ENCODE measurements at regions not wholly inside any gene's neighbourhood (a gene's known extent, or its start where the extent isn't known, plus 50 kb on each side); places are given as distances from the start of the nearest gene placed in this dataset.

GRCh38 chr2:805664-806063, 128.5 kb upstream of the TMEM18 start:
- no peak overlapping the region for H3K27ac ChIP-seq (ENCODE audit: extremely low read depth, low read depth, low read length)
- no peaks in the 10 kb centered on the region for H3K4me1 ChIP-seq (ENCODE audit: control insufficient read depth, insufficient read depth, low read length)
- no peak overlapping the region for H3K4me3 ChIP-seq (ENCODE audit: low read depth, low read length)
- H3K9me3 ChIP-seq (ENCODE audit: control insufficient read depth, insufficient read depth, low read depth, low read length): no peaks in the 10 kb centered on the region
- POLR2A ChIA-PET: no interaction called here
- H3K36me3 ChIP-seq (ENCODE audit: control insufficient read depth in 2 of 2, insufficient read depth in 1 of 2, low read length in 2 of 2): no peaks in the 10 kb centered on the region
- CTCF ChIA-PET: no interaction called here
- TF ChIP-seq ZNF677 (tag by site-specific recombination; IDR thresholded peaks at IDR 0.05) (no peak), PRDM4 (tag by site-specific recombination; IDR thresholded peaks at IDR 0.05) (no peak), SP3 (tag by site-specific recombination; IDR thresholded peaks at IDR 0.05) (no peak), ZNF621 (tag by site-specific recombination; IDR thresholded peaks at IDR 0.05) (no peak), ZNF214 (tag by site-specific recombination; IDR thresholded peaks at IDR 0.05; ENCODE audit: borderline replicate concordance) (no peak), RBAK (tag by site-specific recombination; IDR thresholded peaks at IDR 0.05) (no peak), ZNF571 (tag by site-specific recombination; IDR thresholded peaks at IDR 0.05) (no peak), HOXA7 (CRISPR knock-in tag; IDR thresholded peaks at IDR 0.05; ENCODE audit: borderline replicate concordance) (no peak), ZFP41 (tag by site-specific recombination; IDR thresholded peaks at IDR 0.05; ENCODE audit: borderline replicate concordance) (no peak), ZNF292 (tag by site-specific recombination; IDR thresholded peaks at IDR 0.05; ENCODE audit: borderline replicate concordance, low read depth) (no peak), ZNF596 (tag by site-specific recombination; IDR thresholded peaks at IDR 0.05) (no peak), ZNF548 (tag by site-specific recombination; IDR thresholded peaks at IDR 0.05) (no peak)
- TF ChIP-seq, protein P1, sequence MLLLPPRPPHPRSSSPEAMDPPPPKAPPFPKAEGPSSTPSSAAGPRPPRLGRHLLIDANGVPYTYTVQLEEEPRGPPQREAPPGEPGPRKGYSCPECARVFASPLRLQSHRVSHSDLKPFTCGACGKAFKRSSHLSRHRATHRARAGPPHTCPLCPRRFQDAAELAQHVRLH (tag by site-specific recombination; IDR thresholded peaks at IDR 0.05): no peak
- TF ChIP-seq, protein P2, sequence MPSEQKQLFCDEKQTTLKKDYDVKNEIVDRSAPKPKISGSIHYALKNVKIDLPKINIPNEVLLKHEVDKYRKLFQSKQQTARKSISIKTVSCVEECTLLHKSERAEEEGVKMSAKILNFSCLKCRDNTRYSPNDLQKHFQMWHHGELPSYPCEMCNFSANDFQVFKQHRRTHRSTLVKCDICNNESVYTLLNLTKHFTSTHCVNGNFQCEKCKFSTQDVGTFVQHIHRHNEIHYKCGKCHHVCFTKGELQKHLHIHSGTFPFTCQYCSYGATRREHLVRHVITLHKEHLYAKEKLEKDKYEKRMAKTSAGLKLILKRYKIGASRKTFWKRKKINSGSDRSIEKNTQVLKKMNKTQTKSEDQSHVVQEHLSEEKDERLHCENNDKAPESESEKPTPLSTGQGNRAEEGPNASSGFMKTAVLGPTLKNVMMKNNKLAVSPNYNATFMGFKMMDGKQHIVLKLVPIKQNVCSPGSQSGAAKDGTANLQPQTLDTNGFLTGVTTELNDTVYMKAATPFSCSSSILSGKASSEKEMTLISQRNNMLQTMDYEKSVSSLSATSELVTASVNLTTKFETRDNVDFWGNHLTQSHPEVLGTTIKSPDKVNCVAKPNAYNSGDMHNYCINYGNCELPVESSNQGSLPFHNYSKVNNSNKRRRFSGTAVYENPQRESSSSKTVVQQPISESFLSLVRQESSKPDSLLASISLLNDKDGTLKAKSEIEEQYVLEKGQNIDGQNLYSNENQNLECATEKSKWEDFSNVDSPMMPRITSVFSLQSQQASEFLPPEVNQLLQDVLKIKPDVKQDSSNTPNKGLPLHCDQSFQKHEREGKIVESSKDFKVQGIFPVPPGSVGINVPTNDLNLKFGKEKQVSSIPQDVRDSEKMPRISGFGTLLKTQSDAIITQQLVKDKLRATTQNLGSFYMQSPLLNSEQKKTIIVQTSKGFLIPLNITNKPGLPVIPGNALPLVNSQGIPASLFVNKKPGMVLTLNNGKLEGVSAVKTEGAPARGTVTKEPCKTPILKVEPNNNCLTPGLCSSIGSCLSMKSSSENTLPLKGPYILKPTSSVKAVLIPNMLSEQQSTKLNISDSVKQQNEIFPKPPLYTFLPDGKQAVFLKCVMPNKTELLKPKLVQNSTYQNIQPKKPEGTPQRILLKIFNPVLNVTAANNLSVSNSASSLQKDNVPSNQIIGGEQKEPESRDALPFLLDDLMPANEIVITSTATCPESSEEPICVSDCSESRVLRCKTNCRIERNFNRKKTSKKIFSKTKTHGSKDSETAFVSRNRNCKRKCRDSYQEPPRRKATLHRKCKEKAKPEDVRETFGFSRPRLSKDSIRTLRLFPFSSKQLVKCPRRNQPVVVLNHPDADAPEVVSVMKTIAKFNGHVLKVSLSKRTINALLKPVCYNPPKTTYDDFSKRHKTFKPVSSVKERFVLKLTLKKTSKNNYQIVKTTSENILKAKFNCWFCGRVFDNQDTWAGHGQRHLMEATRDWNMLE (tag by site-specific recombination; conservative IDR thresholded peaks at IDR 0.05; ENCODE audit: low read depth): no peak

- Histone ChIP-seq H3K36me3 (ENCODE audit: control insufficient read depth in 2 of 2, insufficient read depth in 1 of 2, low read length in 2 of 2) (no peaks in the 10 kb centered on the region), H3K27ac (ENCODE audit: extremely low read depth, low read depth, low read length) (no peak overlapping the region), H3K4me1 (ENCODE audit: control insufficient read depth, insufficient read depth, low read length) (no peaks in the 10 kb centered on the region), H3K9me3 (ENCODE audit: control insufficient read depth, insufficient read depth, low read depth, low read length) (no peaks in the 10 kb centered on the region), H3K4me3 (ENCODE audit: low read depth, low read length) (no peak overlapping the region)
- ChIA-PET POLR2A (no interaction called here), CTCF (no interaction called here)
- TF ChIP-seq KLF9 (tag by site-specific recombination; IDR thresholded peaks at IDR 0.05; ENCODE audit: low read depth) (no peak), ZNF155 (tag by site-specific recombination; IDR thresholded peaks at IDR 0.05) (no peak), ZNF610 (tag by site-specific recombination; IDR thresholded peaks at IDR 0.05; ENCODE audit: borderline replicate concordance) (no peak), ZNF549 (tag by site-specific recombination; IDR thresholded peaks at IDR 0.05) (no peak), MEIS1 (CRISPR knock-in tag; IDR thresholded peaks at IDR 0.05; ENCODE audit: borderline replicate concordance) (no peak), EGR2 (tag by site-specific recombination; IDR thresholded peaks at IDR 0.05; ENCODE audit: low read depth) (no peak), ZNF433 (tag by site-specific recombination; IDR thresholded peaks at IDR 0.05; ENCODE audit: low read depth) (no peak), ZNF157 (tag by site-specific recombination; IDR thresholded peaks at IDR 0.05) (no peak), ZFP41 (tag by site-specific recombination; IDR thresholded peaks at IDR 0.05; ENCODE audit: borderline replicate concordance) (no peak), ZNF76 (tag by site-specific recombination; IDR thresholded peaks at IDR 0.05; ENCODE audit: borderline replicate concordance, low read depth) (no peak), WT1 (tag by site-specific recombination; IDR thresholded peaks at IDR 0.05) (no peak)
- TF ChIP-seq, protein P2 (tag by site-specific recombination; conservative IDR thresholded peaks at IDR 0.05; ENCODE audit: low read depth): no peak
Measured at GRCh38 chr2:797993-798392, 120.8 kb upstream of the TMEM18 start.
